Liver (tissue), 8 donors: ENCODE measurements at regions not wholly inside any gene's neighbourhood (a gene's known extent, or its start where the extent isn't known, plus 50 kb on each side); places are given as distances from the start of the nearest gene placed in this dataset.

ENCODE experiments used
- DNase-seq: peaks from one replicate; pipeline ENCODE4 v3.0.0-alpha.2; 2017; ENCODE audit warnings: low spot score
- H3K27ac ChIP-seq, 2 donors: one replicate each; pipeline ENCODE4 v1.7.0; 2013; ENCODE audit warnings: inconsistent platforms in 2 of 2, low read length in 2 of 2, control low read depth in 1 of 2, low read depth in 1 of 2, mild to moderate bottlenecking in 1 of 2
- H3K27me3 ChIP-seq, 4 donors: one replicate each; pipeline versions ENCODE4 v1.6.1 to v1.7.0; 2013; ENCODE audit warnings: low read length in 3 of 4, inconsistent platforms in 1 of 4, mild to moderate bottlenecking in 1 of 4, moderate library complexity in 1 of 4; ENCODE audit not compliant: control insufficient read depth in 4 of 4, insufficient read depth in 4 of 4
- H3K36me3 ChIP-seq, 4 donors: one replicate each; pipeline versions ENCODE4 v1.6.1 to v1.7.0; 2013; ENCODE audit warnings: low read length in 3 of 4, mild to moderate bottlenecking in 3 of 4, low read depth in 1 of 4, moderate library complexity in 1 of 4; ENCODE audit not compliant: control insufficient read depth in 4 of 4, insufficient read depth in 3 of 4
- H3K4me1 ChIP-seq, 4 donors: one replicate each; pipeline versions ENCODE4 v1.6.1 to v1.7.0; 2013; ENCODE audit warnings: low read length in 3 of 4, mild to moderate bottlenecking in 3 of 4, moderate library complexity in 1 of 4; ENCODE audit not compliant: control insufficient read depth in 4 of 4, insufficient read depth in 4 of 4
- H3K4me3 ChIP-seq, 3 donors: one replicate each; pipeline versions ENCODE4 v1.6.1 to v1.7.0; 2013; ENCODE audit warnings: low read length in 3 of 3, control low read depth in 1 of 3, low read depth in 1 of 3, mild to moderate bottlenecking in 1 of 3
- H3K9ac ChIP-seq, 2 donors: one replicate each; pipeline ENCODE4 v1.7.0; 2013; ENCODE audit warnings: low read length in 2 of 2, mild to moderate bottlenecking in 2 of 2, moderate library complexity in 2 of 2, control low read depth in 1 of 2, low read depth in 1 of 2
- H3K9me3 ChIP-seq, 4 donors: one replicate each; pipeline versions ENCODE4 v1.6.1 to v1.7.0; 2013; ENCODE audit warnings: low read length in 3 of 4; ENCODE audit not compliant: control insufficient read depth in 4 of 4
- ATF3 ChIP-seq: IDR thresholded peaks from 2 replicates; pipeline ENCODE4 v1.6.1; 2016; ENCODE audit warnings: antibody characterized with exemption
- FOXA1 ChIP-seq: IDR thresholded peaks from 2 replicates; pipeline ENCODE4 v1.6.1; 2016; ENCODE audit warnings: antibody characterized with exemption
- FOXA2 ChIP-seq: IDR thresholded peaks from 2 replicates; pipeline ENCODE4 v1.6.1; 2016; ENCODE audit warnings: antibody characterized with exemption
- GABPA ChIP-seq, 2 donors: IDR thresholded peaks in 1 of 2; conservative IDR thresholded peaks in 1 of 2; 2 replicates each; pipeline ENCODE4 v1.6.1; 2016; ENCODE audit warnings: antibody characterized with exemption in 2 of 2, mild to moderate bottlenecking in 1 of 2, moderate library complexity in 1 of 2
- HNF4A ChIP-seq, 2 donors: conservative IDR thresholded peaks; 2 replicates each; pipeline ENCODE4 v1.6.1; 2016; ENCODE audit warnings: antibody characterized with exemption in 2 of 2, mild to moderate bottlenecking in 2 of 2
- HNF4G ChIP-seq: IDR thresholded peaks from 2 replicates; pipeline ENCODE4 v1.6.1; 2016; ENCODE audit warnings: antibody characterized with exemption
- JUND ChIP-seq, 2 donors: IDR thresholded peaks; 2 replicates each; pipeline ENCODE4 v1.6.1; 2016; ENCODE audit warnings: antibody characterized with exemption in 2 of 2
- NR2F2 ChIP-seq: IDR thresholded peaks from 2 replicates; pipeline ENCODE4 v1.6.1; 2016; ENCODE audit warnings: antibody characterized with exemption
- RAD21 ChIP-seq, 2 donors: IDR thresholded peaks; 2 replicates each; pipeline ENCODE4 v1.6.1; 2016; ENCODE audit warnings: antibody characterized with exemption in 2 of 2, mild to moderate bottlenecking in 2 of 2
- RXRA ChIP-seq, 2 donors: IDR thresholded peaks; 2 replicates each; pipeline ENCODE4 v1.6.1; 2017 to 2018; ENCODE audit warnings: antibody characterized with exemption in 2 of 2, mild to moderate bottlenecking in 1 of 2
- SP1 ChIP-seq: IDR thresholded peaks from 2 replicates; pipeline ENCODE4 v1.6.1; 2018; ENCODE audit warnings: antibody characterized with exemption, mild to moderate bottlenecking
- TAF1 ChIP-seq: conservative IDR thresholded peaks from 2 replicates; pipeline ENCODE4 v1.6.1; 2016; ENCODE audit warnings: antibody characterized with exemption, mild to moderate bottlenecking
- YY1 ChIP-seq: IDR thresholded peaks from 2 replicates; pipeline ENCODE4 v1.6.1; 2016; ENCODE audit warnings: antibody characterized with exemption, mild to moderate bottlenecking
- WGBS: extraction: QIAGEN DNeasy Blood & Tissue Kit; methylation state at CpG from one replicate; pipeline ENCODE4 v1.1.7; 2013; 5-methylcytosine and 5-hydroxymethylcytosine counted together
- TF ChIP-seq, protein P1 (sequence below): IDR thresholded peaks from 2 replicates; pipeline ENCODE4 v1.6.1; 2016; ENCODE audit warnings: antibody characterized with exemption
- TF ChIP-seq, protein P2 (sequence below): fragments of 150-350 bp; IDR thresholded peaks from 2 replicates; pipeline ENCODE4 v1.5.1; 2017; ENCODE audit warnings: improper control_type of control experiment, low read depth, low read length; ENCODE audit not compliant: missing input control
- donor health status: healthy.
- donor health status: healthy.
- donor health status: healthy.
- donor health status: healthy.
- donor health status: healthy.

- DNase-seq, result no peak
- 83% methylated on average over 6 of the region's 6 CpGs for WGBS
- H3K9me3 ChIP-seq, result no peaks in the 10 kb centered on the region
- TF ChIP-seq SP1 (no peak), TAF1 (no peak), HNF4G (no peak), GABPA (IDR thresholded peaks at IDR 0.05 in 1 of 2, conservative IDR thresholded peaks at IDR 0.05 in 1 of 2) (no peak)
- no peak overlapping the region for H3K9ac ChIP-seq
- H3K4me1 ChIP-seq, result peaks cover 0 to under 1% (median 0%) of the 10 kb centered on the region in 4 donors
- H3K36me3 ChIP-seq, result no peaks in the 10 kb centered on the region
- H3K4me3 ChIP-seq, result no peak overlapping the region
- no peak overlapping the region for H3K27ac ChIP-seq
- no peaks in the 10 kb centered on the region for H3K27me3 ChIP-seq
Observed at GRCh38 chr18:45253973-45254708, 361.1 kb upstream of the SLC14A2 start.

DNA sequence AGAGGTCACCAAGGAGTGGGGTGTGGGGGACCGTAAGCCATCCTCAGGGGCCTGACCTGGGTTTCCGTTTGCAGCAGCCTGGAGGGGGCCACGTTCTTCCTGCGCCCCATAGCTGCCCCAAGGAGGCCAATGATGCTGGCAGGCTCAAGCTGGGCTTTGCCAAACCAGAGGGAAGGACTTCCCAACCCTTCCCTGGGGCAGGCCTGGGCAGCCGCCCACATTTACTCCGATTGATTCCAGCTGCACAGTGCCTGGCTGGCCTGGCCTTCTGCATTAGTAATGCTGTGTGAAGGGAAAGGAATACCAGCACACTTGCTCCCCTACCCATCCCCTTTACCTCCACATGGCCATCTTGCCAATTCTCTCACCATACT lies 360.6 kb upstream of the SLC14A2 start:
- TF ChIP-seq ATF3 (no peak), JUND (IDR thresholded peaks at IDR 0.05) (no peak), RXRA (IDR thresholded peaks at IDR 0.05) (no peak), RAD21 (IDR thresholded peaks at IDR 0.05) (no peak), YY1 (no peak)
- TF ChIP-seq, protein P1, sequence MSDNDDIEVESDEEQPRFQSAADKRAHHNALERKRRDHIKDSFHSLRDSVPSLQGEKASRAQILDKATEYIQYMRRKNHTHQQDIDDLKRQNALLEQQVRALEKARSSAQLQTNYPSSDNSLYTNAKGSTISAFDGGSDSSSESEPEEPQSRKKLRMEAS, result no peak
- no peak overlapping the region for H3K27ac ChIP-seq
- WGBS, result 92% methylated on average over 6 of the region's 6 CpGs
- no peak for DNase-seq
- no peak overlapping the region for H3K9ac ChIP-seq
- no peaks in the 10 kb centered on the region for H3K4me1 ChIP-seq
- no peaks in the 10 kb centered on the region for H3K27me3 ChIP-seq
- H3K4me3 ChIP-seq, result no peak overlapping the region
- no peaks in the 10 kb centered on the region for H3K9me3 ChIP-seq
- no peaks in the 10 kb centered on the region for H3K36me3 ChIP-seq

DNA sequence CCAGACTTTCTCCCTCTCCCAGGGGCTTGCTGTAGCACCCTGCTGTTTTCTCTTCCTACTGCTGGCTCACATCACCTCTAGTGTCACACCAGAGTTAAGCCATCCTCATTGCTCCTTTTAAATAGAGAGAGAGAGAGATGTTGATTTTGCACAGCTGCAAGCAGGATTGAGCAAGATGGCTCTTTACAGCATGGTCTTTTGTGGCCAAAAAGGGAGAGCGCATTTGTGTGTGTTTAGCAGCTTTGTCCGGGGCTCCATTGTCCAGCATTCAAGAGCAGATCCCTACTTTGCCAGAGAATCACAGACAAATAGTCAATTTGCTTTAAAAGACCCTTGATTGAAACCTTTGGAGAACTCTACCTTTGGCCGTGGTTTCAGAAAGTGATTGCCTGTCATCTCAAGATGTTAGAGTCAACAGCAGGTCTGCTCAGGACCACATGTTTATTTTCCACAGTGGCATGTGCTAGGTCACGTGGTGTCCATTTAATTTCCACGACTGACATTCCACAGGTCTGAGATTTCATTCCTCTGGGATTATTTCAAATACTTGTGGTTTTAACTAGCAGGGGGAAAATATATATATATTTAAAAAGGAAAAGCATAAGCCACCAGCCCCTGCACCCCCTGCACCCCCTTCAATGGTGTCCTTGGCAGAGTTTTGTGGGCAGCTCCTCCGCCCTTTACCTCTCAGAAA lies 359.9 kb upstream of the SLC14A2 start:
- peak; percentile 57 for TF ChIP-seq YY1
- peak; percentile 4 to 14 for TF ChIP-seq HNF4A (conservative IDR thresholded peaks at IDR 0.05)
- TF ChIP-seq, protein P2, sequence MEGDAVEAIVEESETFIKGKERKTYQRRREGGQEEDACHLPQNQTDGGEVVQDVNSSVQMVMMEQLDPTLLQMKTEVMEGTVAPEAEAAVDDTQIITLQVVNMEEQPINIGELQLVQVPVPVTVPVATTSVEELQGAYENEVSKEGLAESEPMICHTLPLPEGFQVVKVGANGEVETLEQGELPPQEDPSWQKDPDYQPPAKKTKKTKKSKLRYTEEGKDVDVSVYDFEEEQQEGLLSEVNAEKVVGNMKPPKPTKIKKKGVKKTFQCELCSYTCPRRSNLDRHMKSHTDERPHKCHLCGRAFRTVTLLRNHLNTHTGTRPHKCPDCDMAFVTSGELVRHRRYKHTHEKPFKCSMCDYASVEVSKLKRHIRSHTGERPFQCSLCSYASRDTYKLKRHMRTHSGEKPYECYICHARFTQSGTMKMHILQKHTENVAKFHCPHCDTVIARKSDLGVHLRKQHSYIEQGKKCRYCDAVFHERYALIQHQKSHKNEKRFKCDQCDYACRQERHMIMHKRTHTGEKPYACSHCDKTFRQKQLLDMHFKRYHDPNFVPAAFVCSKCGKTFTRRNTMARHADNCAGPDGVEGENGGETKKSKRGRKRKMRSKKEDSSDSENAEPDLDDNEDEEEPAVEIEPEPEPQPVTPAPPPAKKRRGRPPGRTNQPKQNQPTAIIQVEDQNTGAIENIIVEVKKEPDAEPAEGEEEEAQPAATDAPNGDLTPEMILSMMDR, result no peak
- no peak for TF ChIP-seq NR2F2
- peak; percentile 77 for TF ChIP-seq FOXA2
- TF ChIP-seq FOXA1, result no peak
- TF ChIP-seq SP1, result peak; percentile 9
- TF ChIP-seq RAD21 (IDR thresholded peaks at IDR 0.05), result peak; percentile 15 to 37
- TF ChIP-seq ATF3, result no peak
- TF ChIP-seq, protein P1, result peak; percentile 20
- H3K4me1 ChIP-seq, result no peaks in the 10 kb centered on the region
- no peaks in the 10 kb centered on the region for H3K36me3 ChIP-seq
- no peak overlapping the region for H3K9ac ChIP-seq
- no peaks in the 10 kb centered on the region for H3K9me3 ChIP-seq
- DNase-seq, result no peak
- H3K27me3 ChIP-seq, result no peaks in the 10 kb centered on the region
- 69% methylated on average over 6 of the region's 6 CpGs for WGBS
- no peak overlapping the region for H3K4me3 ChIP-seq
- no peak overlapping the region for H3K27ac ChIP-seq
